GM19438 (cell line): ENCODE measurements at regions not wholly inside any gene's neighbourhood (a gene's known extent, or its start where the extent isn't known, plus 50 kb on each side); places are given as distances from the start of the nearest gene placed in this dataset.
"Not testable (repeated sequence)": the region's sequence is repeated elsewhere in the genome, so short reads cannot be mapped to it uniquely, and the experiment has no call there.

Experiments
- ATAC-seq: cut with Tn5 transposase; IDR thresholded peaks from one replicate; pipeline ENCODE4 v1.9.1; 2021; ENCODE audit warnings: low read depth; ENCODE audit not compliant: unreplicated experiment

GRCh38 chr16:29094729-29095624, 110.1 kb downstream of the LAT start:
- ATAC-seq: not testable (repeated sequence)

- not testable (repeated sequence) for ATAC-seq
These were observed 109.5 kb downstream of the LAT start for GRCh38 chr16:29094325-29094724.

- not testable (repeated sequence) for ATAC-seq
These were observed 104.8 kb downstream of the LAT start for GRCh38 chr16:29089679-29090078.

- not testable (repeated sequence) for ATAC-seq
These were observed 102.8 kb downstream of the LAT start for GRCh38 chr16:29087673-29088072.

GRCh38 chr16:29081829-29082639, 97.2 kb downstream of the LAT start:
- not testable (repeated sequence) for ATAC-seq

- ATAC-seq: peak; percentile 82
These were observed 89.9 kb downstream of the LAT start for GRCh38 chr16:29074554-29075402.

- not testable (repeated sequence) for ATAC-seq
These were observed 77.4 kb downstream of the LAT start for GRCh38 chr16:29062235-29062634.

GRCh38 chr16:29061467-29061921, 76.6 kb downstream of the LAT start:
- not testable (repeated sequence) for ATAC-seq

GRCh38 chr16:29060022-29060810, 75.4 kb downstream of the LAT start:
- ATAC-seq: not testable (repeated sequence)

GRCh38 chr16:29059575-29059974, 74.7 kb downstream of the LAT start:
- not testable (repeated sequence) for ATAC-seq
